22Rv1 (cell line): ENCODE measurements at regions not wholly inside any gene's neighbourhood (a gene's known extent, or its start where the extent isn't known, plus 50 kb on each side); places are given as distances from the start of the nearest gene placed in this dataset.
A peak's percentile ranks its signal among the peaks of the same experiment; 100 is the strongest.

ENCODE experiments used
- H3K27ac ChIP-seq: fragments of 450-650 bp; 2 replicates; pipeline ENCODE4 v1.5.1; 2017
- CTCF ChIP-seq: fragments of 450-650 bp; IDR thresholded peaks from 2 replicates; pipeline ENCODE4 v1.5.1; 2017; ENCODE audit warnings: mild to moderate bottlenecking
- ZFX ChIP-seq: fragments of 450-650 bp; IDR thresholded peaks from 2 replicates; pipeline ENCODE4 v1.6.1; 2017; ENCODE audit warnings: antibody characterized with exemption, borderline replicate concordance

DNA sequence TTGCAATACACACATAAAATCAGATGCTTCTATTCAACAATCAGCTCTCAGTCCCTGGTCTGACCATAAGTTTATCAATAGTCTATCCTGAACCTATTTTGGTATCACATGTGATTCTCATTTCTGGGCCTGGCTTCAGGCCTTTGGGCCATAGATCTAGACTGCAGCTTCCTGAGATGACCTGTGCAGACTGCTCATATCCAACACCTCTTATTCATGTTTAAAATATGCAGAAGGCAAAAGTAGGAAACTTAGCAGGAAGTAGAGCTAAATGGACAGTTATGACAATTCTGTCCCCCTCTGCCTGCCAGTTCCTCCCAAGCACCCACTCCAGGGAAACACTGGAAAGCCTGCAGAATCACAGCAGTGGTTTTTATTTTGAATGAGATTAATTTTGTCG is 53.3 kb downstream of the C7orf25 start:
- H3K27ac ChIP-seq, result no peak overlapping the region
- TF ChIP-seq ZFX (no peak), CTCF (no peak)

- TF ChIP-seq ZFX, result no peak
- no peak; the same call in 1 of the 2 replicates for TF ChIP-seq CTCF
- H3K27ac ChIP-seq, result peak overlapping the region; percentile 52
Observed at GRCh38 chr7:42856605-42856987, 55.3 kb downstream of the C7orf25 start.

DNA sequence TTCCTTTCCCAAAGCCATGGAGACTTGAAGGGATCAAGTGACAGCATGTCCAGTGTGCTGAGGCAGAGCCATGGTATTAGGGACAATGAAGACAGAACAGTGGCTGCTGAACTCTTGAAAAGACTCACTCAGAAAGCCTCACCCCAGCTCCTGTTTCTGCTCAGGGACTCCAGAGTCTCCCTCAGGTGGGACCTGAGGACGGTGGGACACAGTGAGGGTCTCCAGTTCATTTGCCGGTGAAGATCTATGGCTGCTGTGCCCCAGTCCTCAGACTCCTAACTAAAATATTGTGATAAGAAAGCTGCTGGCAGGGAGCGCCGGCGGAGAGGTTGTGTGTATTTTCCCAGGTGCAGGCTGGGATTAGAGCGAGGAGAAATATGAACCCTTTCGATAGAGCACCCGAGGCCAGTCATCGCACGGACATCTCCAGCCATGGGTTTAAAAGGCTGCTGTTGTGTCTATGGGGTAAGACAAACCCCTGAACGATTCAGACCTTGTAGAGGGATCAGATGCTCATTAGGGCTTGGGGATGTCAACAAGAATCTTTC is 57.2 kb downstream of the C7orf25 start:
- H3K27ac ChIP-seq, result no peak overlapping the region
- TF ChIP-seq ZFX (no peak), CTCF (no peak)

DNA sequence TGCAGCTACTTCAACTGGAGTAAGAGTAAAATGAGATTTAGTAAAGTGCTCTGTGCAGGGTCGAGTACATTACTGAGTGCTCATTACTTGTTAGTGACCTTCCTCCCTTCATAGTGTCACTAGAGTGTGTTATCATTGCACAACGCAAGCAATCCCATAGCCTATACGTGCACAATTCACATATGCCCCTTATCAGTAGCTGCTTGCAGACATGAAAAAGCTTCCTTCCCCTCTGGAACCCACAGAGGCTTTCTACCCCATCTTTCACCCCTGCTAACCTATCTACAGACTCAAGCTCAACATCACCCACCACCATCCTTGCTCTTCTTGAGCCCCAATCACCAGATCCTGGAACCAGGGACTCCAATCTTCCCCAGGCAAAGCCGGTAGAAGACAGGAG is 59.3 kb downstream of the C7orf25 start:
- H3K27ac ChIP-seq, result no peak overlapping the region

GRCh38 chr7:42843205-42843800 is 68.6 kb downstream of the C7orf25 start:
- no peak for TF ChIP-seq ZFX
- peak; percentile 95 for TF ChIP-seq CTCF

More for the DNA sequence above, 59.3 kb downstream of the C7orf25 start:
- TF ChIP-seq ZFX (no peak), CTCF (no peak)

GRCh38 chr7:42834676-42835075 is 77.2 kb downstream of the C7orf25 start:
- TF ChIP-seq CTCF (no peak), ZFX (no peak)
- no peak overlapping the region for H3K27ac ChIP-seq

More at GRCh38 chr7:42843205-42843800, 68.6 kb downstream of the C7orf25 start:
- H3K27ac ChIP-seq, result no peak overlapping the region

DNA sequence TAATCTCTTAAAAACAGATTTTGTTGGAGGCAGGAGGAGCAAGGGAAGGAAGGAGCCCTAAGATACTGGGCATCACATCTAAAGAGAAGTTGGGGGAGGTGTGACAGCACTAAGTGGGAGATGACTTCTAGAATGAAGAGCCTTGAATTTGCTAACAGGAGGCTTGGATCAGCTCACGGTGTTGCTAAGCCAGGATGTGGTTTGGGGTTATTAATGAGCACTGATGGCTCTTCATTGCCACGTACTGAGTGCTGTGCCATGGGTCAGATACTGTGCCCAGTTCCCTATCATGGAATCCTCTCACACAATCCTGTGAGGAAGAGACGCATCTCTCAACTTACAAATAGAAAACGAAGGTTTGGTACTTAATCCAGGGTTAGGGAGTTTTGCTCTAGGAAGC is 78.5 kb downstream of the C7orf25 start:
- TF ChIP-seq CTCF (no peak), ZFX (no peak)
- no peak overlapping the region for H3K27ac ChIP-seq
